ENCODE measurements at regions not wholly inside any gene's neighbourhood (a gene's known extent, or its start where the extent isn't known, plus 50 kb on each side); places are given as distances from the start of the nearest gene placed in this dataset.

DNA sequence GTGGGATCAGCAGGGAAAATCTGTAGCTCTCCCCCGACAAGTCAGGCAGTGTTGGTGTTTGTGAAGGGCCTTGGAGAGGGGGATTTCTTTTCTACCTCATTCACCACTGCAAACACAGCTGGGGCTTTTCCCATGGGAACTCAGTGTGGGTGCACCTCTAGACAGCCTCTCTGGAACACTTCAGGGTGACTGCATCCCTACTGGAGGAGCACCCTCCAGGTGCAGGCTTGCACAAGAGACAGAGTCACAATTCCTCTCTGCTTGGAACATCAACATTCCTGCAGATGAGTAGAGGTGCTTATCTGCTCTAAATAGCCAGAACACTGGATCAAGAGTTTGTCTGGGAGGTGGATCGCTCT lies 72.7 kb upstream of the AKAP13 start:
- no peak for DNase-seq (ENCODE audit: low read depth)

DNA sequence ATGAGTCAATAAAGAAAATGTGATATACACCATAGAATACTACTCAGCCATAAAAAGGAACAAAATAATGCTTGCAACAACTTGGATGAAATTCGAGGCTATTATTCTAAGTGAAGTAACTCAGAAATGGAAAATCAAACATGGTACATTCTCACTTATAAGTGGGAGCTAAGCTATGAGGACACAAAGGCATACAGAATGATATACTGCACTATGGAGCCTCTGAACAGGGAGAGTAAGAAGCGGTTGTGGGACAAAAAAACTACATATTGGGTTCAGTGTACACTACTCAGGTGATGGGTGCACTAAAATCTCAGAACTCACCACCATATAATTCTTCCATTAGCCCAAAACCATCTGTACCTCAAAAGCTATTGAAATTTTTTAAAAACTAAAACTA lies 68.8 kb upstream of the AKAP13 start:
- DNase-seq (ENCODE audit: low read depth) = no peak

DNA sequence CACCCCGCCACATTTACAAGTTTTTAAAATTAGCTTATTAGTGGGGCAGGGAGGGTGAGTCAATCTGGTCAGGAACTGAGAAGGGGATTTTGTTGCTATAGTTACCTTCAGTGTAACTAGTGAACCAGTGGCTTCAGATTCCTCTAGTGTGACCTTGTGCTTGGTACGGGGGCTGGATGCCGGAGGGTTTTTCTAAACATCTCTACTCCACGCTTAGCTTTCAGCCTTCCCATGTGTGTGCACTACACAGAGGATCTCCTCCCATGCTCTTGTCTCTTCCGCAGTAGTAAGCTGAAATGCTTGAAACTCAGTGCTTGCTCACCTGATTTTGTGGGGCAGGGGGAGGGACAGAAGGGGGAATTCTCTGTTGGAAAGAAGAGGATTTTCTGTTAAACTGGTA lies 67.9 kb upstream of the AKAP13 start:
- no peak for DNase-seq (ENCODE audit: low read depth)

DNA sequence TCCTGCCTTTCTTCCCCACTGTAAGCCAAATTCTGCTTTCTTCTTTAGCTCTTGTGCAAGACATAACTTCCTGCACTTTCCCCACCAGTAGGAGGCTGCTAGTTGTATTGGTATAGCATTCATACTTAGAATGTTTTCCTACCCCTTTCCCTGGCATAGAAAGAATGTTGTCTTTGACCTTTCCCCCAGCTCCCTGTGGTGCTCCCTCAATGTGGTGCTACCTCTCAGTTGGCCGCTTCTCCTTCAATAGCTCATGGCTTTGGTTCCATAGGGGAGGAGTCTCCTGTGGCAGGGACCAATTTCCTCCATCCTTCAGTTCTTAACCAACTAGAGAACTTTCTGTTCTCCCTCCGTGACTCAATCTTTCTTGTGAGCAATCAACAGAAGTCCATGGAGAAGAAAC lies 67.5 kb upstream of the AKAP13 start:
- DNase-seq (ENCODE audit: low read depth) = no peak

DNA sequence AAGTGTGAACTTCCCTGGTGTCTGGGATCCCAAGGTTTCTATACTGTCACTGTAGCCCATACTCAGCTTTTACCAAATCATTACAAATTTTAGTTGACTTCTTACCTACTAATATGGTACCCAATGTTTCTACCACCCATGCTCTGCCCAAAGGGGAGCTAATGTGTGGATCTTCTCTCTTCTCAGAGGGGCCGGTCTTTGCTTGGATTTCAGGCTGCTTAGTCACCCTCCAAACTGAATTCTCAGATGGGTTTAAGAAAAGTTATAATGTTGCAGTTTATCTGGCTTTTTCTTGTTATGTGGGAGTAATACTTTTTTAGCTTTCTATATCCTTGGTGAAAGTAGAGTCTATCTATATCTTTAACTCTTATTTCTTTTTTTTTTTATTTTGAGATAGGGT lies 67.1 kb upstream of the AKAP13 start:
- DNase-seq (ENCODE audit: low read depth) = no peak

DNA sequence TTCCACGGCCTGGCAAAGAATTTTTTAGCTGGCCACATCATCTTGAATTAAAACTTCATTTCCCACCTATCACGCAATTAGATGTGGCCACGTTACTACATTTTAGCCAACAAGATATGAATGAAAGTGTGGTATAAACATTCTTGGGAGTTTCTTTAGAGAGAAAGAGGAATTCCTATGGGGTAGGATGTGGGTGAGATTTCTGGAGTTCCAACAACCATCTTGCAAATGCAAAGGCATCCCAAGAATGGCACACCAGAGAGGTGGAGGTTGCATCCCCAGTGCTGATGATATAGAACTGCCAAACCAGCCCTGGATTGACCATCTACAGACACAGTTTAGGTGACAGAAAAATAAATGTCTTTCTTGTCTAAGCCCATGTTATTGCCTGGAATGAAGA lies 66.3 kb upstream of the AKAP13 start:
- DNase-seq (ENCODE audit: low read depth) = no peak

DNA sequence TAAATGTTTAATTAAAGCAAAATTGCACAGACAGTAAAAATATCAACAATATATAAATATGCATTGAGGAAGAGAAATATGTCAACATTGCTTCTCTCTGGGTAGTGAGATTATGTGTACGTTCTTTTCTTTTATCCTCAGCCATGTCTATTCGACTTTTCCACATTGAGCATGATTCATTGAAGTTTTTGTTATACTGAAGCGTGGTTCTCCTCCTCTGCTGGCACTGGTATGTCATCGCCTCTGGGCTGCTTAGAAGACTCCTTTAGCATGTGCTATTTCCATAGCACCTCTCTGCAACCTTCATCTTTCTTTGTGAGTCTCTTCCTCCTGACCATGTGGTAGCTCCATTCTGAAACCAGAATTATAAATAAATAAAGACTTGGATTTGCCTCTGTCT lies 65.8 kb upstream of the AKAP13 start:
- DNase-seq (ENCODE audit: low read depth) = no peak

DNA sequence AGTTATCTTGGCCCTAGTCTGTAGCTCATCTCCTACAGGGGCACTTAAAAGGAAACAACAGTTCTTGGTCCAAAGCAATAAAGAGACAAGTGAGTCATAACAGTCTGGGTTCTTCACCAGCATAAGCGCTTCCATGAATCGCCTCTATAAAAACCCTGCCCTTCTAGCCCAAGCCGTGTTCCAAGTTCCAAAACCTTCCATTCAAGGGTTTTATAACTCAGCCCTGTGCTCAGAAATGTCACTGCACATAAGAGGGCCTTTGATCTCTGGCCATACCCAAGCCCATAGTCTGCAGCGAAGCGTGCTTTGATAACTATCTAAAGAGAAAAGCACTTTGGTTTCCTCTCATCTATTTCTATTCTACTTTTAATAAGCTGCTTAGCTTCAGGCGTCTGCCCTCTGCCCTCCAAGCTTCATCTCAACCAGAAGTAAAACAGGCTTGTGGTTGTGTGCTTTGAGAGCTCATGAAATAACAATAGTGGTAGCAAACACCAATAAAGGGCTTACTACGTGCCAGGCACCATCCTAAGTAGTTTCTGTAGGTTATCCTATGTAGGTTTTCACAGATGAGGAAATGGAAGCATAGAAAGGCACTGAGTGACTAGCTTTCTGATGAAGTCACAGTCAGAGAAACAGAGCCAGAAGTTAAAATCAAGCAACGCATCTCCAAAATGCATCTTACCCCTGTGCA lies 64.0 kb upstream of the AKAP13 start:
- no peak for DNase-seq (ENCODE audit: low read depth)

DNA sequence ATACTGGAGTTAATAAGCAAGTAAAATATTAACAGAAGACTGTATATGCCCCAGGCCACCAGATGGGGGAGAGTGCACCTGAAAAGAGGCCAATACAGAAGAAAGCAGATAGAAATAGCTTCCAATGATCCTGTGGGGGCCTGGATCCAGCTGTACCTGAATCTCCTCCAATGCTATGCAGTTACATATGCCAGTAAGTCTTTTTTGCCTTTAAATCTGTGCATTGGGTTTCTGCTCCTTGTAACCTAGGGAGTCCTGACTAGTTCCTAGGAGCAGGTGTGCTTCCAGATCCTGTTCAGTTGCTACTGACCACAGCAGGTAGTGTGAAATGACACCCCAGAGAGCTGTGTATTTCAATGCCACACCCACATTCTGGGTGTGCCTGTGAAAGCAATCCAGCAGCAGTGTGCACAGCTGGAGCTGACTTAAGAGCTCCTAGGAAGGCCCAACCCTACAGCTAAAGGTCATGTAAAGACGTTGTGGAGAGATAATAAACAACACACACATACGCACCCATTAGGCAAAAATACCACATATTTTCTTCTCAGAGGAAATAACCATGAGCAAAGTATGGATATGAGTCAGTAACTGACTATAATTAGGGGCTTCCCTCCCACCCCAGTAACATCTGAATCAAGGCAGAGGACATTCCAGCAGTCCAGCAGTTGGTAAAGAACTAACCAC lies 62.2 kb upstream of the AKAP13 start:
- DNase-seq (ENCODE audit: low read depth) = no peak

DNA sequence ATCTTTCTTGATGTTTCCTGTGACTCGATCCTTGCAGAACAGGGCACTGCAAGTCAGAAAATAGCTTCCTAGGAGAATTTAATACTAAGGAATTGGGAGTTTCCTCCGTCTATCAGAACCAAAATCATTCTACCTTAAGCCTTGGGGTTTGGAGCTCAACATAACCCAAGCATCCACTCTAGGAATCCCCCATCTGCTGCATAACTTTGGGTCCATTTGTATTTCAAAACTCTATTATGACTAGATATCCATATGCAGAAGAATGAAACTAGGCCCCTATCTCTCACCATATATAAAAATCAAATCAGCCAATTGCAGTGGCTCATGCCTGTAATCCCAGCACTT lies 61.7 kb upstream of the AKAP13 start:
- DNase-seq (ENCODE audit: low read depth) = no peak

DNA sequence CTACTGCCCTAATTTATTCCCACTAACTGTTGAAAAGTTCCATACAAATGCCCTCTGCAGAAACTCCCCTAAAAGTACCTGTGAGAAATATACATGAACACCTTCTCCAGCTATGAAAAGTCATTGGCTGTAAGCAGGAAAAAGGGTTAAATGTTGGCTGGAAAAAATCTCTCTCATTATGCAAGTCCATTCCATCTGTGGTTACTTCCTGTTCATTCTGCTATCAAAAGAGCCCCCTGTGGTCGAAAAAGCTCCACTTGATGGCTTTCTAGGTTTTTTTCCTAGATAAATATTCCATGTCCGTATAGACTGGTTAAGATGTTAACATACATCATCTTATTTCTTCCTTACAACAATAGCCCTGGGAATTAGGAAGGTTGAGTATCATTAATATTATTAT lies 56.2 kb upstream of the AKAP13 start:
- no peak for DNase-seq (ENCODE audit: low read depth)

DNA sequence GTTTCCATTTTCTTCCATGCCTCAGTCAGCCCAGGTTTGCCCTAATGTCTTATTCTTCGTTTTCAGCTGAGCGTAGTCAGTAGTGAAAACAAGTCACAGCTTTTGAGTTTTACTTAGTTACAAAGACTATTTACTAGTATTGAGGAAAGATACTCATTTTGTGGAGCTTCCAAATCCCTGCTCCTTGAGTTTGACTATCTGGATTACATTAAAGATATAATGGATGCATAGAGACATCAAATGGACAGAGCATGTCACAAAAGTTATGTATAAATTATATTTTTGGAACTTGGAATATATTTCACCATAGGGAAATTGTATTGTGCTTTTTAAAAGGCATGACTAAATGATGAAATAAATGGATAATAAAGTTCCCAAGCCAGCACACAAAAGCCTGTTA lies 54.6 kb upstream of the AKAP13 start:
- DNase-seq (ENCODE audit: low read depth) = no peak

DNA sequence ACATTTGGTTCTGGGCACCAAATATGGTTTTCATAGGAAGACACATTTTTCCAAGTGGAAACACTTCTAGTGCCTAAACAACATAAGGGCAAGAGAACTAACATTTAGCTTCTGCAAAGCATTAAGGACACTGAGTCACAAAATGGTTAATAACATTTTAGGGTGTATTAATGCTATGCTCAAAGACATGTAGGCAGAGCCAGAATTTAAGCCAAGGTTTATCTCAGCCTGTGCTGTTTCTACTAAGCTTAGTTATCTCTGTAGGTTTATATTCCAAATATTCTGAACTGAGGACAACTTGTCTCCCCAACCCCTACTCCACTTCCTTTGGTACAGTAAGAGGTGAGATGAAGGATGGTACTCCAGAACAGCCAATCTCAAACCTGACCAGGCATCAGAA lies 54.1 kb upstream of the AKAP13 start:
- DNase-seq (ENCODE audit: low read depth) = no peak

DNA sequence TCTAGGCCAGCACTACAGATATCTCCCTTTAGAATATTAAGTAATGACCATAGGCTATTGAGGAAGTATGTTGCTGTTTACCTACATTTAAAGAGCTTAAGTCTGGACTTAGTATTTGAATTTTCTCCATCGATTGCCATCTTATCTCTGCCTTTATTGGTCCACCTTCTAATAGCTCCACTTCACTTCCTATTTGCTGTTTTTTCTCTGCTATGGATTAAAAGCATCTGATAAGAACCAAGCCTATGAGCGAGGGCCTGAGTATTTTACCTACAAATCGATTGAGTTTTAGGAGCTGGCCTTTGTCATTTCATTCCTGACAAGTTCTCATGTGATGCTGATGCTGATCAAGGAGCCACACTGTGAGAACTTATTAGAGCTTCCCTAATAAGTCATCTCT lies 52.6 kb upstream of the AKAP13 start:
- DNase-seq (ENCODE audit: low read depth) = no peak

DNA sequence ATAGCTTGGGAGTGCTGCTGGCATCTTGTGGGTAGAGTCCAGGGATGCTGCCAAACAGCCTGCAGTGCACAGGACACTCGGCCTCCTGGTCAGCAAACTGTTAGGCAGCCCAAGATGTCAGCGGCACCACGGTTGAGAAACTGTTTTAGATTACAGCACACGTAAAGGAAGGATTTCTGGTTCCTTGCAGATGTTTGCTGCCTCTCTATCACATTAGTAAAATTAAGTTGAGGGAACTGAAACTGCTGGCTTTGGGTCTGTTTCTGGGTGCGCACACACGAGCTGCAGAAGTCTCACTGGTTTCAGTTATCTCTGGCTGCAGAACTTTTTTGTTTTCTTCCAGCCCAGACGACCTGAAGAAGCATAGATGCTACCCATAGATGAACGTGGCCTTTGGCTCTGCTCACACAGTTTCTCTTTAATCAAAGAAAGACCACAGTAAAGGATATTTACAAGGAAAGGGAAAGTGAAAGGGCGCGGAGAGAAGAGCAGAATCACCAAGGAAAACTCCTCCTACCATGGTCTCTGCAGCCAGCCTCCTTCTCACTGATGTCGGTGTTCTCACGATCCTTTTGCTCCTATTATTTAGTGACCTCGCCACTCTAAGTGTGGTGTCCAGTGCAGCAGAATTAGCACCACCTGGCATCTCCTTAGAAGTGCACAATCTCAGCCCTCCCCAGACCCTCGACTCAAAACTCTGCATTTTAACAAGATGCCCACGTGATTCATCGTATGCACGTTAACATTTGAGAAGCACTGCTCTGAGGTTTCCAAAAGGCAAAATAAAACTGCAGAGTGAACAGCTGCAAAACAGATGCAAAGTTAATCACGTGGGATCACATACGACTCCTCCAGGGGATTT lies 50.6 kb upstream of the AKAP13 start:
- DNase-seq (ENCODE audit: low read depth) = no peak
